ENCODE measurements at regions not wholly inside any gene's neighbourhood (a gene's known extent, or its start where the extent isn't known, plus 50 kb on each side); places are given as distances from the start of the nearest gene placed in this dataset.

- H2AFZ ChIP-seq (ENCODE audit: low read depth, low read length, poor library complexity, severe bottlenecking): no peak overlapping the region
- no peak overlapping the region for H3K4me2 ChIP-seq (ENCODE audit: low read length)
- DNase-seq (ENCODE audit: low read depth, low spot score) (no peak), ATAC-seq (no peak)
- no TSS peak for BruUV-seq (replicated peaks)
- H3K9me3 ChIP-seq (ENCODE audit: control insufficient read depth in 1 of 2, insufficient read depth in 1 of 2, low read depth in 1 of 2, low read length in 2 of 2): no peaks in the 10 kb centered on the region
- ChIA-PET RAD21 (ENCODE audit: low non-redundant PET in 1 of 2, low total read pairs in 2 of 2, uncharacterized antibody in 2 of 2, unreplicated experiment in 2 of 2) (no interaction called here), CTCF (no interaction called here), POLR2A (no interaction called here)
- no peak overlapping the region for H3K27ac ChIP-seq (ENCODE audit: low read depth, low read length)
- TF ChIP-seq REST (IDR thresholded peaks at IDR 0.05; ENCODE audit: low read depth) (no peak), POLR2AphosphoS5 (IDR thresholded peaks at IDR 0.05; ENCODE audit: low read depth, low read length) (no peak), ATF3 (IDR thresholded peaks at IDR 0.05) (no peak), ELF1 (IDR thresholded peaks at IDR 0.05; ENCODE audit: borderline replicate concordance, low read depth) (no peak), YY1 (IDR thresholded peaks at IDR 0.05; ENCODE audit: extremely low read depth, insufficient replicate concordance, low read depth, low read length) (no peak)
- no peaks in the 10 kb centered on the region for H3K36me3 ChIP-seq (ENCODE audit: control insufficient read depth in 1 of 2, insufficient read depth in 2 of 2, low read length in 2 of 2)
- intact Hi-C loops (cut with micrococcal nuclease): no loop called here
- no peaks in the 10 kb centered on the region for H3K4me1 ChIP-seq (ENCODE audit: control insufficient read depth in 1 of 2, insufficient read depth in 2 of 2, low read length in 2 of 2)
- H4K20me1 ChIP-seq (ENCODE audit: insufficient read depth): no peaks in the 10 kb centered on the region
- H3K9me2 ChIP-seq (ENCODE audit: insufficient read depth): no peaks in the 10 kb centered on the region
- H3K4me3 ChIP-seq (replicated peaks in 1 of 2; ENCODE audit: low read depth in 1 of 2, low read length in 2 of 2): no peak overlapping the region
- H3K9ac ChIP-seq (ENCODE audit: low read length): no peak overlapping the region
- no peaks in the 10 kb centered on the region for H3K79me2 ChIP-seq (ENCODE audit: insufficient read depth, low read length)
- peaks cover 43% of the 10 kb centered on the region for H3K27me3 ChIP-seq (ENCODE audit: insufficient read depth, low read length)
Observed at GRCh38 chr4:181478656-181479055, 764.5 kb upstream of the TENM3 start.

- no peaks in the 10 kb centered on the region for H3K9me2 ChIP-seq (ENCODE audit: insufficient read depth)
- TF ChIP-seq CBX3 (IDR thresholded peaks at IDR 0.05; ENCODE audit: low read depth): no peak
- no peak for TF ChIP-seq CEBPB (IDR thresholded peaks at IDR 0.05; ENCODE audit: low read depth)
- no peak for TF ChIP-seq SP1 (IDR thresholded peaks at IDR 0.05; ENCODE audit: low read depth)
- TF ChIP-seq ELF1 (IDR thresholded peaks at IDR 0.05; ENCODE audit: borderline replicate concordance, low read depth): no peak
- no peak for TF ChIP-seq POLR2AphosphoS5 (IDR thresholded peaks at IDR 0.05; ENCODE audit: low read depth, low read length)
- TF ChIP-seq, protein P1, sequence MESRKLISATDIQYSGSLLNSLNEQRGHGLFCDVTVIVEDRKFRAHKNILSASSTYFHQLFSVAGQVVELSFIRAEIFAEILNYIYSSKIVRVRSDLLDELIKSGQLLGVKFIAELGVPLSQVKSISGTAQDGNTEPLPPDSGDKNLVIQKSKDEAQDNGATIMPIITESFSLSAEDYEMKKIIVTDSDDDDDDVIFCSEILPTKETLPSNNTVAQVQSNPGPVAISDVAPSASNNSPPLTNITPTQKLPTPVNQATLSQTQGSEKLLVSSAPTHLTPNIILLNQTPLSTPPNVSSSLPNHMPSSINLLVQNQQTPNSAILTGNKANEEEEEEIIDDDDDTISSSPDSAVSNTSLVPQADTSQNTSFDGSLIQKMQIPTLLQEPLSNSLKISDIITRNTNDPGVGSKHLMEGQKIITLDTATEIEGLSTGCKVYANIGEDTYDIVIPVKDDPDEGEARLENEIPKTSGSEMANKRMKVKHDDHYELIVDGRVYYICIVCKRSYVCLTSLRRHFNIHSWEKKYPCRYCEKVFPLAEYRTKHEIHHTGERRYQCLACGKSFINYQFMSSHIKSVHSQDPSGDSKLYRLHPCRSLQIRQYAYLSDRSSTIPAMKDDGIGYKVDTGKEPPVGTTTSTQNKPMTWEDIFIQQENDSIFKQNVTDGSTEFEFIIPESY (IDR thresholded peaks at IDR 0.05; ENCODE audit: extremely low read depth, insufficient replicate concordance, low read length): no peak
- TF ChIP-seq EZH2 (IDR thresholded peaks at IDR 0.05): no peak
- TF ChIP-seq, protein P2, sequence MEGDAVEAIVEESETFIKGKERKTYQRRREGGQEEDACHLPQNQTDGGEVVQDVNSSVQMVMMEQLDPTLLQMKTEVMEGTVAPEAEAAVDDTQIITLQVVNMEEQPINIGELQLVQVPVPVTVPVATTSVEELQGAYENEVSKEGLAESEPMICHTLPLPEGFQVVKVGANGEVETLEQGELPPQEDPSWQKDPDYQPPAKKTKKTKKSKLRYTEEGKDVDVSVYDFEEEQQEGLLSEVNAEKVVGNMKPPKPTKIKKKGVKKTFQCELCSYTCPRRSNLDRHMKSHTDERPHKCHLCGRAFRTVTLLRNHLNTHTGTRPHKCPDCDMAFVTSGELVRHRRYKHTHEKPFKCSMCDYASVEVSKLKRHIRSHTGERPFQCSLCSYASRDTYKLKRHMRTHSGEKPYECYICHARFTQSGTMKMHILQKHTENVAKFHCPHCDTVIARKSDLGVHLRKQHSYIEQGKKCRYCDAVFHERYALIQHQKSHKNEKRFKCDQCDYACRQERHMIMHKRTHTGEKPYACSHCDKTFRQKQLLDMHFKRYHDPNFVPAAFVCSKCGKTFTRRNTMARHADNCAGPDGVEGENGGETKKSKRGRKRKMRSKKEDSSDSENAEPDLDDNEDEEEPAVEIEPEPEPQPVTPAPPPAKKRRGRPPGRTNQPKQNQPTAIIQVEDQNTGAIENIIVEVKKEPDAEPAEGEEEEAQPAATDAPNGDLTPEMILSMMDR (IDR thresholded peaks at IDR 0.05 in 2 of 3, conservative IDR thresholded peaks at IDR 0.05 in 1 of 3; ENCODE audit: borderline replicate concordance in 1 of 3, insufficient read depth in 1 of 3, low read depth in 2 of 3, low read length in 2 of 3): no peak
- TF ChIP-seq EZH2phosphoT487 (IDR thresholded peaks at IDR 0.05; ENCODE audit: borderline replicate concordance): no peak
- TF ChIP-seq POLR2A (IDR thresholded peaks at IDR 0.05; ENCODE audit: borderline replicate concordance, extremely low read depth, insufficient read depth, insufficient read length): no peak
Observed at GRCh38 chr4:181479141-181479540, 764.1 kb upstream of the TENM3 start.

More at GRCh38 chr4:181479141-181479540, 764.1 kb upstream of the TENM3 start:
- DNase-seq (ENCODE audit: low read depth, low spot score) (no peak), ATAC-seq (no peak)
- Histone ChIP-seq H2AFZ (ENCODE audit: low read depth, low read length, poor library complexity, severe bottlenecking) (no peak overlapping the region), H4K20me1 (ENCODE audit: insufficient read depth) (no peaks in the 10 kb centered on the region), H3K27ac (ENCODE audit: low read depth, low read length) (no peak overlapping the region), H3K36me3 (ENCODE audit: control insufficient read depth in 1 of 2, insufficient read depth in 2 of 2, low read length in 2 of 2) (no peaks in the 10 kb centered on the region), H3K79me2 (ENCODE audit: insufficient read depth, low read length) (no peaks in the 10 kb centered on the region), H3K4me3 (replicated peaks in 1 of 2; ENCODE audit: low read depth in 1 of 2, low read length in 2 of 2) (no peak overlapping the region), H3K4me2 (ENCODE audit: low read length) (no peak overlapping the region), H3K27me3 (ENCODE audit: insufficient read depth, low read length) (peaks cover 45% of the 10 kb centered on the region), H3K9me3 (ENCODE audit: control insufficient read depth in 1 of 2, insufficient read depth in 1 of 2, low read depth in 1 of 2, low read length in 2 of 2) (no peaks in the 10 kb centered on the region), H3K4me1 (ENCODE audit: control insufficient read depth in 1 of 2, insufficient read depth in 2 of 2, low read length in 2 of 2) (no peaks in the 10 kb centered on the region), H3K9ac (ENCODE audit: low read length) (no peak overlapping the region)
- intact Hi-C loops (cut with micrococcal nuclease): no loop called here
- ChIA-PET POLR2A (no interaction called here), RAD21 (ENCODE audit: low non-redundant PET in 1 of 2, low total read pairs in 2 of 2, uncharacterized antibody in 2 of 2, unreplicated experiment in 2 of 2) (no interaction called here), CTCF (no interaction called here)
- BruUV-seq (replicated peaks): no TSS peak

All from HCT116 (cell line).